ENCODE measurements at regions not wholly inside any gene's neighbourhood (a gene's known extent, or its start where the extent isn't known, plus 50 kb on each side); places are given as distances from the start of the nearest gene placed in this dataset.

DNA sequence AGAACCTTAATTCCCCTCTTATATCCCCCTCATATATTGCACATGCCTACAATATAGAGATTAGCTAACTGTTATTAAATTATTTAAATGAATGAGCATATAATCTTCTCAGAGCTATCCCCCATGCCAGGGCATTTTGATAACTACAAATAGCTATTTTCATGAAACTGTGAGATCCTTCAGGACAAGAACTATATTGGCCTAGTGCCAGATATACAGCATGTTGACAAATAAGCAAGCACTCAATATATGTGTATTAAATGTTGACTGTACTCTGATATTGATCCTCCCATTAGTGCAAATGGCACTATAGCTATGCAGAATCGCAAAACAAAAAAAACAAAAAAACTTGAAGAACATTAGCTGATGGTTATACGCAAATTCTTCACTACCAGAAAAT is 134.1 kb upstream of the OTX2 start:
- no peak for TF ChIP-seq SUZ12 (IDR thresholded peaks at IDR 0.05)
- no peak for TF ChIP-seq ZNF384 (IDR thresholded peaks at IDR 0.05)
- no peak for TF ChIP-seq FOXA1 (IDR thresholded peaks at IDR 0.05)

Measured in HEK293T (cell line).